ENCODE measurements at regions not wholly inside any gene's neighbourhood (a gene's known extent, or its start where the extent isn't known, plus 50 kb on each side); places are given as distances from the start of the nearest gene placed in this dataset. TPM values are rescaled to one million over a fixed set of nuclear protein-coding genes. Genes with fewer than 3 reads are reported as not detected.

Small RNAs in the stretch of these regions (small RNA-seq; reads per million reads assigned to genes)
- not detected for gene AC104058.1

Data from vagina (tissue), 1 donor.